Right renal pelvis (tissue), 4 donors: ENCODE measurements at regions not wholly inside any gene's neighbourhood (a gene's known extent, or its start where the extent isn't known, plus 50 kb on each side); places are given as distances from the start of the nearest gene placed in this dataset.

Experiments
- DNase-seq, 4 donors: peaks; one replicate each; pipeline ENCODE4 v3.0.0-alpha.2; 2013; ENCODE audit warnings: low read depth in 4 of 4, low spot score in 3 of 4, missing footprints in 1 of 4

DNA sequence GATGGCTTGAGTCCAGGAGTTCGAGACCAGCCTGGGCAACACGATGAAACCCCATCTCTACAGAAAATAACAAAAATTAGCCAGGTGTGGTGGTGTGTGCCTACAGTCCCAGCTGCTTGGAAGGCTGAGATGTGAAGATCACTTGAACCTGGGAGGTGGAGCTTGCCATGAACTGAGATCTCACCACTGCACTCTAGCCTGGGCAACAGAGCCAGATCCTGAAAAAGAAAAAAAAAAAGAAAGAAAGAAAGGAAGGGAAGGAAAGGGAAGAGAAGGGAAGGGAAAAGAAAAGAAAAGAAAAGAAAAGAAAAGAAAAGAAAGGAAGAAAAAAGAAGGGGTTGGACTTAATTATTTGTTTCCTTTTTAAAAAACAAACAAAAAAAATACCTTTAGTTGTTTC, 764.2 kb downstream of the IRX1 start:
- DNase-seq: no peak

DNA sequence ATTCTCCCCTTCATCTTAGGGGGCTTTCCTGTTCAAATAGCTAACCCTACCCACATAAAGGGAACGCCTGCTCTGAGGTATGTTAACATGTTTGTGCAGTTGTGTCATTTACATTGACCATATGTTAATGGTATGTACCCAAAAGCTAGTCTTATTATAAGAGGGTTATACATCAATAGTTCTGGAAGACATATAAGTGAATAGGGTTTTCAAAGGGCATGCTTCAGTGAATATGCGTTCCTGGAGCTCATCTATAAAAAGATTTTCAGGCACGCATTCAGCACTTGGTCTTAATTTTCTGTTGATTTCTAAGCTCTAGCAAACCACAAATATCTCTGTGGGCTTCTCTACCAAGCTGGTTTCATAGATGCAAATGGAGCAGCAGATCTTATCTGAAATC, 766.1 kb downstream of the IRX1 start:
- no peak for DNase-seq

DNA sequence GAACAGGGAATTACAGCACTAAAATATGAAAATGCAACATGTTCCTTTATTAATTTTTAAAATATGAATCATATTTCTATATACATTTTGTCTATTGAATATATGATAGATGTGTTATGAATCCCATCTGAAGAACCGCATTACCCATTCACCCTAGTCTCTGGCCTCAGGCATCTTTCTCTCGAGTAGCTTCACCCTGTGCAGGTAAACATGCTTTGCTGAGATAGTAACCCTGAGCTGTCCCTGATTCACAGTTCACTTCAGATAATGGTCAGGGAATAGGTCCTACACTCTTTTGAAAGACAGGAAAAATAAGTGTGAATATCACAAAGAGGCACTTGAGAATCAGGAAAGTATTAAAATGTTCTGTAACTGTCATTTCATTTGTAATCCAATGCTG, 766.8 kb downstream of the IRX1 start:
- no peak for DNase-seq

DNA sequence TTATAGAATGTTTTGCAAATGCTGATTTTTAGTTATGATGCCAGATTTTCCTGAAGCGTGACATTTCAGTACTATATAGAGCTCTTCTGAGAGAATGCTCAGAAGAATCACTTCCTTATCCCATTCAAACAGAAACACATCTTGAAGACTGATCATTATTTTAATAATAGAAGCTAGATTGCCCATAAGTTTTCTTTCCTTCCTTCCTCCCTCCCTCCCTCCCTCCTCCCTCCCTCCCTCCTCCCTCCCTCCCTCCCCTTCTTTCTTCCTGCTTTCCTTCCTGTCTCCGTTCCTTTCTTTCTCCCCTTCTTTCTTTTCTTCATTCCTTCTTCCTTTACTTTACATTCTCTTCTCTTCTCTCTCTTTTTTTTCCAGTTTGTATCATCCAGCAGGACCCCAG, 767.4 kb downstream of the IRX1 start:
- DNase-seq: no peak

DNA sequence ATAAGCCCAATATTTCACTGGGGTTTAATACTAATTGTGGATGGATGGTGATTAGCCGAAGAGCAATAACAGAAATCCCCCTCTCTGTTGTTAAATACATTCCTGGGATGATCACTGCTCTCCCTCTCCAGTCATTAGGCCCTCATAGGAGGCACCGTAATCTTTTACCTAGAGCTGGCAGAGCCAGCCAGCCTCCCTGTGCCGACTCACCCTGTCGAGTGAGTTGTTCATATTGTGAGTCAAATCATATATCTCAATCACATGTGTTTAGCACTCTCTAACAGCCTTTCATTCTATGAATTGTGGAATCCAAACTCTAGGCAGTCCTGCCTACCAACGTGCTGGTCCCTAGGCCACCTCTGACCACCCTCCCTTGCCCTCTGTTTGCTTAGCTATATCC, 771.0 kb downstream of the IRX1 start:
- DNase-seq: no peak

DNA sequence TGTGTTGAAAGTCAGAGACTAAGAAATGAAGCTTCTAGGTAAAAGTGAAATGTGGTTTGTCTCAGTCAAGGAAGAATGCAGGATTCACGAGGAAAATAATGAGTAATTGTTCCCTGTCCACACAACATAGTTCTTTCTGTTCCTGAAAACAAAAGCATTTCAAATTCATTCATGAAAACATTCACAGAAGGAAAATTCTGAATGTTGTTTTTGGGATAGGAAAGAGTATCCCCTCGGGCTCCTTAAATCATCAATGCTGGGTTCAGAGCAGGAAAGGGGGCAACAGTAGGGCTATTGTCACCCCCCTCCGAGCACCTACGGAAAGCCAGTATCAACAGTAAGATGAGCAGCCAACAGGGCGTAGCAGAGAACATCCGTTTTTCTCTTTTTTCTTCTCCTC, 769.9 kb upstream of the ADAMTS16 start:
- no peak for DNase-seq

DNA sequence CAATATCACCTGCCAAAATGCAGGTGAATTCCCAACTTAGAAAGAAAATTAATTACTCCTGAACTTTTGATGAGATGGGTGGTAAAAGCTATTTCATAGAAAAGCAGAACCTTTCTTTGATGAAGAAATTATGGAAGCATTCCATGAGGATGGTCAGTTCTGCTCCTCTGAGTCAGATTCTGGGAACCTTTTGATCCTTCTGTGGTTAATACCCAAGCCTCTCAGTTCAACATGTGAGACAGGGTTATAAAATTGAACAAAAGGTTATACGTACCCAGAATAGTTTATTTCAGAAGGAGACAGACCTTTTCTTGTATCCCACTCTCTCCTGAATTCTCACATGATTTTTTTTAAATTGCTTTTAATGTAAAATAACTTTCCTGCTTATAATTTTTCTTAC, 767.6 kb upstream of the ADAMTS16 start:
- no peak for DNase-seq

DNA sequence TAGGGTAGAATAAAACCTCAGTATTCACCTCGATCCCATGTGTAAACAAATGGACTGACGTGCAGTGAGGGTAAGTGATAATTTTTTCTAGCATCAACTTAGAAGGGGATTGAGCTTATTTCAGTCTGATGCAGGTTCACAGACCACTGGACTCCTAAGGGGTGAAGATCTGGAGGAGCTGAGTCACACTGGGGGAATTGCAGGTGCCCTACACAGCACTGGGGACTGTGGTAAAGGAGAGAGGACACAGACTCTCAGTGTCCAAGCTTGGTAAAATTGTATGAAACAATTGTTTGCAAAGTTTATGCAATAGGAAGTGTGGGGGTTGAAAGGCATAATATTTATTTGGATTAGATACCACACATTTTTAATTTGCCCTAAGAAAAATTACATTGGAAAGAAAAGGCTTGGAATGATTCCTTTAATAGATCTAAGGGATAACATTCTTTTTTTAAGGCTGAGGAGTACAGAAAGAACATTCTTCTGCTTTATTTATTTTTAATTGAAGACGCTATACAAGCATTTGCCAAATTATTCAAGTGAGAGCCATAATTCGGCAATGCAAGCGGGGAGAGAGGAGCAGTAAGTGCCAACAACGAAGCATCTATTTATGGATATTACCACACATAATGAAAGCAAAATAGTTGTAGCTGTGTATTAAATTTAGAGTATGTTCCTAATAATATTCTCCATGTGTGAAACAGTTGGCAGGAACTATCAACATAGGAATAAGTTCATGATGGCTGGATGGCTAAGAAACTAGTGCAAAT, 766.9 kb upstream of the ADAMTS16 start:
- no peak for DNase-seq

DNA sequence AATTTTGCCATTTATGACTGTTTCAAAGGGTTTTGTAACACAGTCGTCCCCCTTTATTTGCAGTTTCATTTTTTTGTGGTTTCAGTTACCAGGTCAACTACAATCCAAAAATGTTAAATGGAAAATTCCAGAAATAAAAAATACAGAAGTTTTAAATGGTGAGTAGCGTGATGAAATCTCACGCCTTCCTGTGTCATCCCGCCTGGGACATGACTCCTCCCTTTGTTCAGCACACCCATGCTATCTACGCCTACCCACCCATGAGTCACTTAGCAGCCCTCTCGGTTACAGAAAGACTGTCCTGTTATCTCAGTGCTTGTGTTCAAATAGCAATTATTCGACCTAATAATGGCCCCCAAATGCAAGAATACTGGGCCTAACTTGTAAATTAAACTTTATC, 765.3 kb upstream of the ADAMTS16 start:
- no peak for DNase-seq

DNA sequence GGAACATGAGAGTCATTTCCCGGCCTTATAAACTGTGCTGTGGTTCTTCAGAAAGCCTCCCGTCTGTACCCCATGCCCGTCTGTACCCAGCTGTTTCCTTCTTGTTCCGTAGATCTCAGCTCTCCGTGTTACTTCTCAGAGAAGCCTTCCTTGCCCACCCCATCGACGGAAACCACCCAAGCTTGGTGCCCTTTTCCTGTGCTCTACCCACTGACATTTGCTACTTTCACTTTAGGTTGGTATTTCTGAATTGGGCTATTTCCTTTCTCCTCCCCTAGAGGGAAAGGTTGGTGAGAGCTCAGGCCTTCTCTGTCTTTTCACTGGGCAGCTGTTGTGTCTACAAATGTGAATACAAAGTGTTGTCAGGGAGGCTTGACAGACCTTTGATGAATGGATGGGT, 764.5 kb upstream of the ADAMTS16 start:
- DNase-seq: no peak

DNA sequence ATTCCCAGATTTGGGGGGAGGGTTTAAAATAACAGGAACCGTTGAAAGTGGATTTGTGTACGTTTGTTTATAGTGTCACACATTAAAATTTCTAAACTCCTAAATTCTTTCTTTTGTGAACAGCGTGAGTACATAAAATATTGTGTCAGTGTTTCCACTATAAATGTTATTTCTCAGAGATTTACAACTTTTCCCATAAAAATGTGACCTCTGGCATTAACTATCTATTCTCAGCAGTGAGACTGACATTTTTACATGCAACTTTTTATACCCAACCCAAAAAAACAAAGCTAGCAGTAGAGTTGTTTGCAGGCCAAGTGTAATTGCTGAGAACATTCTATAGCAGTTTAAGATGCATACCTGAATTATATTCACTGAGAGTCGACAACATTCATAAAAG, 757.0 kb upstream of the ADAMTS16 start:
- DNase-seq: peak in 2 of 4 donors; percentile 4 to 31

DNA sequence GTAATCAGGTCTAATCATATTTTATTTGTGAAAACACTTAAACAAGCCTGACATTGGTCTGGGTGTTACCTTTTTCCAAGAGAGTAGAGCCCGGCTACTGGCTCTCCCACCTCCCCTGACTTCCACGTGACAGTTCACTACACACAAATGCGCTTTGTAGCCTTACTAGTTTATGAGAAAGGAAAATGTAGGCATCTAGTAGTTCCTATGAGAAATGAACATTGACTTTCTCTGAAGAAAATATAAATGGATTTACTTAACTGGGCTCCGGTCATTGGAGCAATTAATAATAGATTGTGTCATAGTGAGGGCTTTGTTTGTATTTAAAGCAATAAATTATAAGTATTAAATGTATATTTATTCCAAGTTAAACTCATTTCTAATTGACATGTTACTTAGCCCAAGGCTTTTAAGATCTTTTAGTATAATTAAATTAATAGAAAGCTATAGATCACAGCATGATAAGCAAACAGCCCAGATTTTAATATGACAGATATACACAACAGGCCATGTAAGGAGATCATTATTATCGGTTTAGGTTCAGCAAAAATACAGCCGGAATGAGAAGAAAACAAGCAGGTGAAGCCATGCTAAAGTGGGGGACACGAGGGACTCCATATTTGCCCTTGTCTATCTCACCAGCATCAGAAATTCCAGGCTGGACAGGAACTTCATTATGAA, 756.5 kb upstream of the ADAMTS16 start:
- DNase-seq: no peak

DNA sequence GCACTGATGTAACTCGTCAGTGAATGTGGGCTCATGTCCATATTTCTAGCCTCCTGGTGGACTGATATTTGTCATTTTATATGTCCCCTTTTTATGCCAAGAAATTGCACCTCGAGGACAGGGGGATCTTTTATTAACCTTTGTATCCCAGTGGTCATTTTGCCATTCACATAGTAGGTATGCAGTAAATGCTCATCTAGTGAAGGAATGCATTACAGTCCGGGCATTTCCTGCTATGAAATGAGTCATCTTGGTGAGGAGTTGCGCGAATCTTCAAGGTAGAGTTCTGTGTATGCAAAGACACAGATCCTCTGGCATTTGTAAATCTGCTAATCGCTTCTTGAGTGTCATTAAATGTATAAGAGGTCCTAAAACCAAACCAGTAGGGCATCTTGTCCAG, 755.5 kb upstream of the ADAMTS16 start:
- DNase-seq: no peak

DNA sequence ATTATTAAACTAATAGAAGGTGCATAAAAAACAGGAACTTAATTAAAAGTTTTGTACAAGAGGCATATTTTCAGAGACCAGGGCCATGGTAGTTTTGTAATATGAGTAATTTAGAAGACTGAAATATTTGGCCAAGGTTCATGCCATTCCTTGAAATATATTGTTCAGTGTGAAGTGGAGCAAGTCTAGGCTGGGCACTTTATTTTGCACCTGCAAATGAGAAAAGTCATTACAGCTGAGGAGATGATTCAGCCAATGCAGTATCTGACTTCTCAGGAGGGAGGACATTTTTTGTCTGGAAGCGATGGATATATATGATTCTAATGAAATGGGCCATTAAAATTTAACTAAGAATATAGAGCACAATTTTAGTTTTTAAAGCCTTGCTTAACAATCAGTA, 754.0 kb upstream of the ADAMTS16 start:
- DNase-seq: no peak

DNA sequence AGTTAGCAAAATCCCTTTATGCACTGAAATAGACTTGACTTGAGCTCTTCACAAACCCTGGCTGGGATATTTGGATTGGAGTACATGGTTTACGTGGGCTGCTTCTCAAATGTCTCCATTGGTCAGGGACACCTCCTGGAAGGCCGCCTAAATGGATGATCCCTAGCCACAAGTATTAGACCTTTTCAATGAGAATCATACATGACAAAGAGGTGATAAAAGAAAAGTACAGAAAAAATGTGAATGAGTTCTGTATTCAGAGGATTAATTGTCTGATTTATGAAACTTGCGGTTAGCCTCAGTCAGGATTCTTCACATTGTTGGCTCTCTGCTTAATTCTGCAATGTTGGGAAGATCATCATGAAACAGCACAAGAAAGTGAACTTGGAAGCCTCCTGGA, 752.8 kb upstream of the ADAMTS16 start:
- DNase-seq: no peak

DNA sequence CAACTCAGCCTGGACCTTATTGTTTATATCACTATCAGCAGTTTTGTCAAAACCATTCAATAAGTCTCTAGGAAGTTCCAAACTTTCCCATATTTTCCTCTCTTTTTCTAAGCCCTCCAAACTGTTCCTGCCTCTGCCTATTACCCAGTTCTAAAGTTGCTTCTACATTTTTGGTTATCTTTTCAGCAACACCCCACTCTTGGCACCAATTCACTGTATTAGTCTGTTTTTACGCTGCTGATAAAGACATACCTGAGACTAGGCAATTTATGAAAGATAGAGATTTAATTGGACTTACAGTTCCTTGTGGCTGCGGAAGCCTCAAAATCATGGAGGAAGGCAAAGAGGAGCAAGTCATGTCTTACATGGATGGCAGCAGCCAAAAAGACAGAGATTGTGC, 744.4 kb upstream of the ADAMTS16 start:
- DNase-seq: no peak

DNA sequence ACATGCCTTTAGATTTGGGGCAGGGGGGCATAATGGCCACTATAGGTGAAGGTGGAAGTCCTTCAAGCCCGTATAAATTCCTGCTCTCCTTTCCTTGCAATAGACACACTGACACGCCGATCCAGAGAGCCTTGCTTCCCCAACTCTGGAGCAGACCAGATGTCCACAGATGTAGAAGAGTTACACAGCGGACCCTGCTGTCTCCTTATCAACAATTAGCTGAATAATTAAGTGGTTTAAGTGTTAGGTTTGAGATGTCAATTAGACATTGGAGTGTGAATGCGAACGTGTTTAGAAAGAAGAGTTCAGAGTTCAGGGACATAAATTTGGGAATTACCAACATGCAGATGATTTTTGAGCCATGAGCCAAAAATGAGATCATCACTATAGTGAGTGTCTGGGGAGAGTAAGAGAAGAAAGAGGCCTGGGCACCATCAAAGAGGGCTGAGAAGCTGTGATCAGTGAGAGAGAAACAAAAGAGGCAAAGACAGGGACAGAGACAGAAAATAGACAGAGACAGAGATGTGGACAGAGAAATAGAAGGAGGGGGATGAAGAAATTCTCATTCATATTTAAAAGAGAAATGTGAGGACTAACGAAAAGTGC, 734.4 kb upstream of the ADAMTS16 start:
- DNase-seq: no peak

DNA sequence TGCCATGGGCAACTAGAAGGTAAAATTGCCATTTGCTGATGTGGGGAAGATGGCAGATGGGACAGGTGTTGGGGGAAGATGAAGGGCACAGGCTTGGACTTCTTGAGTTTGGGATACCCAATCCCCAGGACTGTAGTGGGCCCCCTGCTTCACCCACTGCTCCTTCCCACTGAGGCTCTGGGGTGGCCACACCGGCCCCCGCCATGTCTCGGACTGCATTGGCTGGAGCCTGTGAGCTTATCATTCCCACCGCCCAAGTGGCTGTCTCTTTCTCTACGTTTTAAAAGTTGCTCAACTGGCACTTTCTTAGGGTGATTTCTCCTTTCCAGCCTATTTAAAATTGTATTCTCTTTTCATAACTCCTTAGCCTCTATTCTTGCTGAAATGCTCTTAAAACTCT, 730.0 kb upstream of the ADAMTS16 start:
- DNase-seq: no peak

DNA sequence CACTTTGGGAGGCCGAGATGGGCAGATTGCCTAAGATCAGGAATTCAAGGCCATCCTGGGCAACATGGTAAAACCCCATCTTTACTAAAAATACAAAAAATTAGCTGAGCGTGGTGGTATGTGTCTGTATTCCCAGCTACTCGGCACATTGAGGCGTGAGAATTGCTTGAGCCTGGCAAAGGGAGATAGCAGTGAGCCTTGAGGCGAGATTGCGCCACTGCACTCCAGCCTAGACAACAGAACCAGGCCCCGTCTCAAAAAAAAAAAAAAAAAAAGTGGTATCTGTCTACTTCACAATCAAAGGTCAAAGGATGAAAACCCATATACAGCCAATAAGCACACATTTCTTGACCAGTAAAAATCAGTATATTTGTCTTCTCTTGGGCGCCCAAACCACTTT, 728.5 kb upstream of the ADAMTS16 start:
- DNase-seq: no peak

DNA sequence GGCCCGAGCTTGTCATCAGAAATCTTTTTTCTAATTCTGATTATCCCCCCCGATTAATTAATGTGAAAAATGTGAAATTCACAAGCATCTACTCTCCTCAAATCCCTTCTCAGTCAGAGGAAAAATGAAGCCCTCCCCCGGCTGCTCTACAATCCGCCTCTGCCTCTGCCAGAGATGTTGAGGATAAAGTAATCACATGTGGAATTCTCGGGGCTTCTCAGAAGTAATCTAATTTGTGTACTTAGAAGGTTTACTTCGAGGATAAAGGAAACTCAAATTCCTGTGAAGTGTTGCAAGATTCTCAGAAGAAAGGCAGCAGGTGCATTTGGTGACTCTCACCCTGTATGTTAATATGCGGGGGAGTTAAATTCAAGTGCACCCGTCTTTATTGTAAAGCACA, 726.1 kb upstream of the ADAMTS16 start:
- no peak for DNase-seq

DNA sequence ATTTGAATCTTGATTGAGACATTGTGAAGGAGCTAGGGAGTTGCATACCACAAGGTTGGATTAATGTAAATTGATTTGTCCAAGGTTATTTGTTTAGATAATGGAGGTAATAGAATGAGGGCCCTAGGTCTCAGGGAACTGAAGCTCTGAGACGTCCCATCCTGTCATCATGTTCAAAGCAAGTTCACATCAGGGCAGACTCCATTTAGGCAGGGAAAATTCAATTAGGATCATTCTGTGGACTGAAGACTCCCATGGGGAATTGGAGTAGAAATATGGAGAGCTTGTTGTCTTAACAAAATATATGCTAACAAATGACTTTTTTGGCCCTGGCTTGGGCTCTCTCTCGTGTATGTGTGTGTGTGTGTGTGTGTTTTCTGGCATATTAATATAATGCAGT, 722.0 kb upstream of the ADAMTS16 start:
- no peak for DNase-seq

DNA sequence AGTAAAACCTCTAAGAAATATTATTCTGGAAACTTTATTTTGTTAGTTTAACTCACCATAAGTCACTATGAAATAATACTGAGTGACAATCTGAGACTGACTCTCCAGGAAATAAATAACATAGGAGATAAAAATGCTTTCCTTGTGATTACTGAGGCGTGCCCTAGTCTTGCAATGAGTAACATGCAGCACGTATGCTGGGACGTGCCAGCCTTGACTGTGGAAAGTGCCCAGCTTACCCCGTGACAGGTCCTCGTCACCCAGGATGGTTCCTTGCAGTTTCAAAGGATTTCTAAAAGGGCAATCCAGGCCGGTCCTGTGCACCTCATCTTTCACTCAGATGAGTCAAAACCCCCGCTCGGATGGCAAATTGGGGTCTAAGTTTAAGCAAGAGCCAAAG, 720.8 kb upstream of the ADAMTS16 start:
- peak in 1 of 4 donors; percentile 2 for DNase-seq
